Stomach smooth muscle (tissue), 2 donors: ENCODE measurements at regions not wholly inside any gene's neighbourhood (a gene's known extent, or its start where the extent isn't known, plus 50 kb on each side); places are given as distances from the start of the nearest gene placed in this dataset.

Experiments used
- H3K27ac ChIP-seq: one replicate; pipeline ENCODE4 v1.7.0; 2013; ENCODE audit warnings: mild to moderate bottlenecking, low read length, inconsistent platforms
- H3K27me3 ChIP-seq, 2 donors: one replicate each; pipeline ENCODE4 v1.7.0; 2013; ENCODE audit warnings: low read length in 2 of 2; ENCODE audit not compliant: insufficient read depth in 2 of 2, control insufficient read depth in 1 of 2
- H3K36me3 ChIP-seq, 2 donors: one replicate each; pipeline ENCODE4 v1.7.0; 2013; ENCODE audit warnings: low read length in 2 of 2; ENCODE audit not compliant: control insufficient read depth in 2 of 2, insufficient read depth in 2 of 2
- H3K4me1 ChIP-seq: one replicate; pipeline ENCODE4 v1.7.0; 2013; ENCODE audit warnings: low read length; ENCODE audit not compliant: control insufficient read depth, insufficient read depth
- H3K4me3 ChIP-seq, 2 donors: one replicate each; pipeline ENCODE4 v1.7.0; 2013; ENCODE audit warnings: low read length in 2 of 2
- H3K9ac ChIP-seq, 2 donors: one replicate each; pipeline ENCODE4 v1.7.0; 2013; ENCODE audit warnings: low read length in 2 of 2, mild to moderate bottlenecking in 1 of 2
- H3K9me3 ChIP-seq, 2 donors: one replicate each; pipeline ENCODE4 v1.7.0; 2013; ENCODE audit warnings: low read length in 2 of 2; ENCODE audit not compliant: control insufficient read depth in 2 of 2
- donor health status: healthy.
- donor health status: Pancreatic carcinoma.

DNA sequence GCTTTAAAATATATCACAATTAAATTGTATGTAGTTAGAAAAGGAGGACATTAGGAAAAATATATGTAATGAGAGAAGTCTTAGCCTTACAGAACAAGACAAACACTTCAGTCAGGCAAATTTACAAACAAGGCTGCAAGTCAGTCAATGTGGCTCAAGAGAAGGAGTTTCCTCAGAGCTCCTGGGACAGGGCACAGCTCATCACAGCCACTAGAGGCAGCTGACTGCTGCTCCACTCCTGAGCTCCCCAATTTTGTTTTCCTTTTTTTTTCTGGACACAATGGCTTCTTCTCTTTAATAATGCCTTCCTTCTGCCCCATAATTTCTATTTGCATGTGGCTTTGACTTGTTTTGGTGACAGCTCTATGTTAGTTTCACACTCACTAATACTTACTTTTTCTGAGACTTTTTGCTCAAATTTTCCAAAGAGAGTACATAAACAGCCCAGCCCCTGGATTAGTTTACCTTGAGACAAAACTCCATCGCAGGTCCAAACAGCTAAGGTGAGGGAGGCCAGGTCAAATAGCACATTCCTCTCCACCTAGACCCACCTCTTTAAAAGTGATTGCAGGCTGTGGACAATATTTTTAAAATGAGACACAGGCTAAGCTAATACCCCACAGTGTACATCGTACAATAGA lies 850.4 kb upstream of the FRG1 start:
- H3K36me3 ChIP-seq: no peaks in the 10 kb centered on the region
- no peak overlapping the region for H3K9ac ChIP-seq
- H3K4me3 ChIP-seq: no peak overlapping the region
- H3K4me1 ChIP-seq: no peaks in the 10 kb centered on the region
- no peaks in the 10 kb centered on the region for H3K9me3 ChIP-seq
- no peaks in the 10 kb centered on the region for H3K27me3 ChIP-seq
- H3K27ac ChIP-seq: no peak overlapping the region

DNA sequence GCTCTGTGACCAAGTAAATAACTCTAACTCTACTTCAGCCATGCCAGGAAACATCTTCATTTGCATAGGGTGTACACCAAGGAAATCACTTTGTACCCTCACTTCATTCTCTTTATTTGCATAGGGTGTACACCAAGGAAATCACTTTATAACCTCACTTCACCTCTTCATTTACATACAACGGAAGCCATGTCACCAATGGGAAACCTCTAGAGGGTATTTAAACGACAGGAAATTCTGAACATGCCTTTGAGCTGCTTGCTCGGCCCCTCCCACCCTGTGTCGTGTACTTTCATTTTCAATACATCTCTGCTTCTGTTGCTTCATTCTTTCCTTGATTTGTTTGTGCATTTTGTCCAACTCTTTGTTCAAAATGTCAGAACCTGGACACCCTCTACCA lies 848.1 kb upstream of the FRG1 start:
- Histone ChIP-seq H3K4me3 (no peak overlapping the region), H3K27me3 (no peaks in the 10 kb centered on the region), H3K27ac (no peak overlapping the region), H3K36me3 (no peaks in the 10 kb centered on the region), H3K4me1 (no peaks in the 10 kb centered on the region), H3K9me3 (no peaks in the 10 kb centered on the region), H3K9ac (no peak overlapping the region)

DNA sequence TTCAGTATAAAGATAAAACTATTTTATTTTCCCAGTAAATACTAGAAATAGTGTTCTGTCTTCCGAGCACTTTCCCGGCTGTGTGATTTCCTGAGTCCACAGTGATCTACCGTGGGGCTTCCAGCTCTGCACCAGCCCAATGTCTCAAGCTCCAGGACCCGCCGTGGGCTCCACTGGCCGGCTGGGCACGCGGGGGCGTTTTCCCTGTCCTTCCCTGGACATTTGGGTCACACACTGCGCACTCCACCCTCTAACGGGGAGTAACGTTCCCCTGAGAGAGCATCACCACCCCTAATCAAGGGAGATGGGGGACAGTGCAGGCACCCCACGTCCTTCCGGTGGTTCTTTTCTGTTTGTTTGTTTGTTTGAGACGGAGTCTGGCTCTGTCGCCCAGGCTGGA lies 844.6 kb upstream of the FRG1 start:
- Histone ChIP-seq H3K36me3 (no peaks in the 10 kb centered on the region), H3K27me3 (no peaks in the 10 kb centered on the region), H3K4me3 (no peak overlapping the region), H3K27ac (no peak overlapping the region), H3K9ac (no peak overlapping the region), H3K9me3 (no peaks in the 10 kb centered on the region), H3K4me1 (no peaks in the 10 kb centered on the region)

DNA sequence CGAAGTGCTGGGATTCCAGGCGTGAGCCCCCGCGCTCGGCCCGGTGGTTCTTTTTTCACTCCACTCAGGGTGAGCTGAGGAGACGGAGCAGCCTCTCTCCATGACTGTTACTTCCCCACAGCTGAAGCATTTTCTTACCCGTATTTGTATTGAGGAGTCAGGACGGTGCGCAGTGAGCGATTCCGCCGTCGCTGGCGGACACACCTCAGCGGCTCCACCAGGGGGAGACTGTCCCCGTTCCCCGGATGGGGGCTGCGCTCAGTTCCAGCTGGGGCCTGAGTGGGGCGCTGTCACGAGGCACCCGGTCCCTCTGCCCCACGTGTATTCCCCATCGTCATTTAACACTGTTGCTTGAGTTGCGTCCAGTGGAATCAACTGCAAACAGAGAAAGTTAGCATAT lies 844.0 kb upstream of the FRG1 start:
- no peak overlapping the region for H3K27ac ChIP-seq
- no peak overlapping the region for H3K9ac ChIP-seq
- H3K36me3 ChIP-seq: no peaks in the 10 kb centered on the region
- H3K4me3 ChIP-seq: no peak overlapping the region
- no peaks in the 10 kb centered on the region for H3K4me1 ChIP-seq
- no peaks in the 10 kb centered on the region for H3K9me3 ChIP-seq
- no peaks in the 10 kb centered on the region for H3K27me3 ChIP-seq

DNA sequence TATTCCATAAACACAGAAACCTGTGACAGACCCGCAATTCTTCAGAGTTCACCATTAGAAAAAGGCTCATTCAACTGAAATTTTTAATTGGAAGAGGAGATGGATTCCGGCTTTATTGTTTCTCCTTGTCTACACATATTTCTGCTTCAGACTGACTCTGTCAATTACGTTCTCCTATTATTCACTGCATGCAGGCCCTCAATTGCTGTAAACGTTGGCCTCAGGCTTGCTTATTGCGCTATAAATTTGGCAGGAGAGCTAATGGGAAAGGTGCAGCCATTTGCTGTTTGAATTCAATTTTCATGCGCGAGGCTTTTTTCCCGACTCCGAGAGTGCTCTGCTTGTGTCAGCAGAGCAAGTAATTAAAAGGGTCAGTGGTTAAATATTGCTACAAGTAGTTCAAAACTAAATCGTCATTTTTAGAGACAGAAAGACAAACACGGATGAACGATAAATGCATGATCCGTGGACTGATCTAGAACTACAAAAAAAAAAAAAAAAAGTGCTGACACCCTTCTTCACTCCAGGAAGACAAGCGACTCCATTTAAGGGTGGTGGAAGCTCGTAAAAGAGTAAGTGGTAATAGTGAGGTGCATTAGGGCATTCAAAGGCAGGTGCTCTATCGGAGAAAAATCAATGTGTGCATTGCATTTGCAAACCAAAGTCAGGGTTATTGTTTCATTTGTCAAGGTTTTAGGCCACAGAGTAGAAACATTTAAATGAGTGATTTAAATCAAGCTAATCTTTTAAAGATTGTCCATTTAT lies 841.6 kb upstream of the FRG1 start:
- H3K4me3 ChIP-seq: no peak overlapping the region
- H3K27ac ChIP-seq: no peak overlapping the region
- no peaks in the 10 kb centered on the region for H3K4me1 ChIP-seq
- no peaks in the 10 kb centered on the region for H3K9me3 ChIP-seq
- no peaks in the 10 kb centered on the region for H3K27me3 ChIP-seq
- H3K36me3 ChIP-seq: no peaks in the 10 kb centered on the region
- H3K9ac ChIP-seq: no peak overlapping the region

DNA sequence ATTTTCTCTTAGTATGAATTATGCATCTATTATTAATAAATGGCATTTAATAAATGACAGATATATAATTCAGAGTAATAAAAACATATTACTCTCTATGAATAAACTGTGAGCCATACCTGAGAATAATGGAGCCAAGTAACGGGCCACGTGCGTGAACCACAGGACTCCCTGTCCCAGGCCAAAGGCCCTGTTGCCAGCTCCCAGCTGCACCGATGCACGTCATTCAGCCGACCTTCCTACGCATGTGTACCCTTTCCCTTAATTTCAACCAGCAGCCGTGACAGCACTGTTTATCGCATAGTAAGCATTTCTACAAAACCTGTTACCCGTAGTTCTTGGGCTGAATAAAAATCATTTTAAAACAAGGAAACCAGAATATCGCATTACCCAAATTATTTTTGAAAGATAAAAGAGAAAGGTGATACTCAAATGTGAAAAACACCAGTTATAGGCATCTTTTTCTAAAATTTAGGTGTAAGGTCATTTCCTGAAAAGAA lies 827.2 kb upstream of the FRG1 start:
- no peaks in the 10 kb centered on the region for H3K27me3 ChIP-seq
- H3K27ac ChIP-seq: no peak overlapping the region
- no peaks in the 10 kb centered on the region for H3K4me1 ChIP-seq
- H3K9me3 ChIP-seq: no peaks in the 10 kb centered on the region
- H3K9ac ChIP-seq: no peak overlapping the region
- H3K4me3 ChIP-seq: no peak overlapping the region
- H3K36me3 ChIP-seq: no peaks in the 10 kb centered on the region

DNA sequence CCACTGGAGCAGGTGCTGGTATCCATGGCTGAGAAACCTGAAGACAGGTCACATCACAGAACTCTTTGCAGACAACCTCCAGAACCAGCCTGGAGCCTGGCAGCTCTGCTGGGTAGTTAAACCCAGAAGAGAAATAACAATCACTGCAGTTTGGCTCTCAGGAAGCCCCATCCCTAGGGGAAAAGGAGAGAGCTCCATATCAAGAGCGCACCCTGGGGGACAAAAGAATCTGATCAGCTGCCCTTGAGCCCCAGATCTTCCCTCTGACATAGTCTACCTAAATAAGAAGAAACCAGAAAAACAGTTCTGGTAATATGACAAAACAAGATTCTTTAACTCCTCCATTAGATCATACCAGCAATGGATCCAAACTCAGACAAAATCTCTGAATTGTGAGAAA lies 823.2 kb upstream of the FRG1 start:
- Histone ChIP-seq H3K27ac (no peak overlapping the region), H3K4me3 (no peak overlapping the region), H3K9ac (no peak overlapping the region), H3K9me3 (no peaks in the 10 kb centered on the region), H3K36me3 (no peaks in the 10 kb centered on the region), H3K4me1 (no peaks in the 10 kb centered on the region), H3K27me3 (no peaks in the 10 kb centered on the region)

DNA sequence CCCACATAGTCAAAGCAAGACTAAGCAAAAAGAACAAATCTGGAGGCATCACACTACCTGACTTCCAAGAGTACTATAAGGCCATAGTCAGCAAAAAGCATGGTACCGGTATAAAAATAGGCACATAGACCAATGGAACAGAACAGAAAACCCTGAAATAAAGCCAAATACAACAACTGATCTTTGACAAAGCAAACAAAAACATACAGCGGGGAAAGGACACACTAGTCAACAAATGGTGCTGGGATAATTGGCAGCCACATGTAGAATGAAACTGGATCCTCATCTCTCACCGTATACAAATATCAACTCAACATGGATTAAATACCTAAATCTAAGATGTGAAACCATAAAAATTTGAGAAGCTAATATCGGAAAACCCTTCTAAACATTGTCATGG lies 819.3 kb upstream of the FRG1 start:
- H3K27me3 ChIP-seq: no peaks in the 10 kb centered on the region
- H3K4me1 ChIP-seq: no peaks in the 10 kb centered on the region
- H3K9ac ChIP-seq: no peak overlapping the region
- no peaks in the 10 kb centered on the region for H3K9me3 ChIP-seq
- no peak overlapping the region for H3K27ac ChIP-seq
- no peaks in the 10 kb centered on the region for H3K36me3 ChIP-seq
- no peak overlapping the region for H3K4me3 ChIP-seq

DNA sequence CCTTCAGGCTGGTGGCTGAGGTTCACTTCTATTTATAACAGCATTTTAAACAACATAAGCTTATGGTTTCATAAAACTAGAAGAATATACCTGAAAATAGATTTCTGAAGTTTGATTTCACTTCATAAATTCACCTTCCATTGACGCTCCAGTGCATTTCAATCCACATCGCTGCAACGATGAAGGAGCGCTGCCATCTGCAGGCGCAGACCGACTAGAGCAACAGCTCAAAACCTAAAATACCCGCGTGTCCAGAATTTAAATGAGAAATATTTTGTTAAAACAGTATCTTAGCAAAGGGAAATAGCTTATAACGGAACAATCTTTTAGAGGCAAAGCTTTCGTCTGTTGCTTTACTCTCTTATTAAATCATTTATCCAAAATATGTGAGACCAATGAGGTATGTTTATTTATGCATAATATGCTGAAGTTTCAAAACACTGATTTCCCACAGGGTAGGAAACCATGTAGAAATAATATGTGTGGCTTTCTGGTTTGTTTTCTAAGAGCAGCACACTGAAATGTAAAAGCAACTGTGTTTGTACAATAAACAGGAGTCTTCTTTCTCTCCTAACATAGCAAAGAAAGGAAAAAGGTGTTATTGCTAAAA lies 816.4 kb upstream of the FRG1 start:
- no peaks in the 10 kb centered on the region for H3K27me3 ChIP-seq
- H3K4me1 ChIP-seq: no peaks in the 10 kb centered on the region
- H3K9ac ChIP-seq: no peak overlapping the region
- no peak overlapping the region for H3K27ac ChIP-seq
- no peaks in the 10 kb centered on the region for H3K36me3 ChIP-seq
- H3K9me3 ChIP-seq: no peaks in the 10 kb centered on the region
- no peak overlapping the region for H3K4me3 ChIP-seq

DNA sequence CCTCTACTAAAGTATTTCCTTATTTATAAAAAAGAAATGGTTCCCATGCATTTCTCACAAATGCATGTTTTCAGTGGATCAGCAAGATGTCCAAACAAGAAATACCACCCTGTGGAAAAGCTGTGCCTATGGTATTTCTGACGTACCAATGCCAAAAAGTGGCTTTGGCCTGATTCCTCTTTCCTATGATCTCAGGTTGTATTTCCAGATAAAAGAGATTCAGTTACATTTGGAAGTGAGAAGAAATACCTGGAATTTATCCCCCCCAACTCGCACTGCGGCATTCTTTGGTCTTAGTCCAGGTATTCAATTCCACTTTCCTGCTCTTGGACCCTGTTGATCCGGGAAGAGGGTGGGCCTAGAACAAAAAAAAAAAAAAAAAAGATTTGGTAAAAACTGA lies 815.9 kb upstream of the FRG1 start:
- Histone ChIP-seq H3K27ac (no peak overlapping the region), H3K9ac (no peak overlapping the region), H3K36me3 (no peaks in the 10 kb centered on the region), H3K27me3 (no peaks in the 10 kb centered on the region), H3K4me1 (no peaks in the 10 kb centered on the region), H3K4me3 (no peak overlapping the region), H3K9me3 (no peaks in the 10 kb centered on the region)

DNA sequence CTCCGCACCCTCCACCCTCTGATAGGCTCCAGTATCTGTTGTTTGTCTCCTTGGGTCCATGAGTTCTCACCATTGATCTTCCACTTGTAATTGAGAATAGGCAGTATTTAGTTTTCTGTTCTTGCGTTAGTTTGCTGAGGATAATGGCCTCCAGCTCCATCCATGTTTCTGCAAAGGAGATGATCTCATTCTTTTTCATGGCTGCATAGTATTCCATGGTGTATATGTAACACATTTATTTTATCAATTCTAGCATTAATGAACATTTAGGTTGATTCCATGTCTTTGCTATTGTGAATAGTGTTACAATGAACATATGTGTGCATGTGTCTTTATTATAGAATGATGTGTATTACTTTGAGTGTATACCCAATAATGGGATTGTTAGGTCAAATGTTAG lies 814.6 kb upstream of the FRG1 start:
- H3K9me3 ChIP-seq: no peaks in the 10 kb centered on the region
- no peaks in the 10 kb centered on the region for H3K27me3 ChIP-seq
- H3K9ac ChIP-seq: no peak overlapping the region
- no peak overlapping the region for H3K27ac ChIP-seq
- no peaks in the 10 kb centered on the region for H3K36me3 ChIP-seq
- H3K4me1 ChIP-seq: no peaks in the 10 kb centered on the region
- H3K4me3 ChIP-seq: no peak overlapping the region
